OCI-LY1 (cell line): ENCODE measurements at regions not wholly inside any gene's neighbourhood (a gene's known extent, or its start where the extent isn't known, plus 50 kb on each side); places are given as distances from the start of the nearest gene placed in this dataset.

ENCODE experiments used
- H2AFZ ChIP-seq: fragments of 200-600 bp; sonication (generic), shearing (Covaris generic); 2 replicates; pipeline ENCODE4 v1.6.0; 2014; ENCODE audit warnings: antibody characterized with exemption, mild to moderate bottlenecking, low read length
- H3F3A ChIP-seq: fragments of 200-600 bp; sonication (generic), shearing (Covaris generic); 2 replicates; pipeline ENCODE4 v1.6.0; 2014; ENCODE audit warnings: mild to moderate bottlenecking, antibody characterized with exemption, low read length, moderate library complexity; ENCODE audit not compliant: insufficient read depth
- H3K27ac ChIP-seq: fragments of 200-600 bp; sonication (generic); 2 replicates; pipeline ENCODE4 v1.5.1; 2014; ENCODE audit warnings: low read length, mixed run types, mild to moderate bottlenecking, low read depth; ENCODE audit not compliant: poor library complexity, severe bottlenecking
- H3K27me3 ChIP-seq: fragments of 200-600 bp; sonication (generic); 2 replicates; pipeline ENCODE4 v1.6.0; 2014; ENCODE audit warnings: antibody characterized with exemption, mild to moderate bottlenecking, low read length, moderate library complexity; ENCODE audit not compliant: insufficient read depth
- H3K36me3 ChIP-seq: fragments of 200-600 bp; sonication (generic); 2 replicates; pipeline ENCODE4 v1.6.1; 2014; ENCODE audit warnings: mild to moderate bottlenecking, antibody characterized with exemption, low read length, moderate library complexity, mixed read lengths; ENCODE audit not compliant: insufficient read depth
- H3K4me1 ChIP-seq: fragments of 200-600 bp; sonication (generic); 2 replicates; pipeline ENCODE4 v1.5.1; 2014; ENCODE audit warnings: mild to moderate bottlenecking, low read length, moderate library complexity; ENCODE audit not compliant: insufficient read depth, severe bottlenecking
- H3K4me2 ChIP-seq: fragments of 200-600 bp; sonication (generic), shearing (Covaris generic); 2 replicates; pipeline ENCODE4 v1.6.1; 2014; ENCODE audit warnings: low read length
- H3K4me3 ChIP-seq: fragments of 200-600 bp; sonication (generic); 2 replicates; pipeline ENCODE4 v1.5.1; 2014; ENCODE audit warnings: low read length, low read depth, mild to moderate bottlenecking, mixed read lengths; ENCODE audit not compliant: poor library complexity, severe bottlenecking
- H3K79me2 ChIP-seq: fragments of 200-600 bp; shearing (Covaris generic); 2 replicates; pipeline ENCODE4 v1.6.1; 2016; ENCODE audit warnings: mixed run types, low read length, mixed read lengths; ENCODE audit not compliant: insufficient read depth
- H3K9ac ChIP-seq: fragments of 200-600 bp; sonication (generic), shearing (Covaris generic); 2 replicates; pipeline ENCODE4 v1.6.1; 2014; ENCODE audit warnings: mild to moderate bottlenecking, low read length, mixed read lengths
- H3K9me2 ChIP-seq: fragments of 200-600 bp; sonication (generic), shearing (Covaris generic); 2 replicates; pipeline ENCODE4 v1.6.1; 2014; ENCODE audit warnings: low read depth, mild to moderate bottlenecking, low read length, mixed read lengths
- H3K9me3 ChIP-seq: fragments of 200-600 bp; shearing (Covaris generic); 2 replicates; pipeline ENCODE4 v1.6.1; 2014; ENCODE audit warnings: low read length, mixed read lengths
- H4K20me1 ChIP-seq: fragments of 200-600 bp; sonication (generic), shearing (Covaris generic); 2 replicates; pipeline ENCODE4 v1.6.0; 2016; ENCODE audit warnings: mild to moderate bottlenecking, low read length; ENCODE audit not compliant: insufficient read depth
- CTCF ChIP-seq: fragments of 200-600 bp; sonication (generic), shearing (Covaris generic); IDR thresholded peaks from 2 replicates; pipeline ENCODE4 v1.5.1; 2017; ENCODE audit warnings: mild to moderate bottlenecking, antibody characterized with exemption, low read length, moderate library complexity, mixed read lengths
- EZH2 ChIP-seq: fragments of 200-600 bp; sonication (generic), shearing (Covaris generic); IDR thresholded peaks from 2 replicates; pipeline ENCODE4 v1.8.0; 2017; ENCODE audit warnings: borderline replicate concordance, mixed run types, mild to moderate bottlenecking, antibody characterized with exemption, low read length, moderate library complexity, mixed read lengths

GRCh38 chr18:78101091-78101490 is 851.4 kb downstream of the GALR1 start:
- H3K36me3 ChIP-seq, result no peaks in the 10 kb centered on the region
- H3K79me2 ChIP-seq, result no peaks in the 10 kb centered on the region
- H3K4me2 ChIP-seq, result no peak overlapping the region
- no peaks in the 10 kb centered on the region for H3K9me3 ChIP-seq
- H3K4me3 ChIP-seq, result no peak overlapping the region
- no peak overlapping the region for H3K9ac ChIP-seq
- no peaks in the 10 kb centered on the region; the same call in 1 of the 2 replicates for H3K27me3 ChIP-seq
- no peaks in the 10 kb centered on the region for H4K20me1 ChIP-seq
- no peaks in the 10 kb centered on the region for H3K9me2 ChIP-seq
- H3F3A ChIP-seq, result no peaks in the 10 kb centered on the region
- H2AFZ ChIP-seq, result no peak overlapping the region
- no peak overlapping the region for H3K27ac ChIP-seq
- H3K4me1 ChIP-seq, result no peaks in the 10 kb centered on the region
- TF ChIP-seq EZH2, result no peak
- no peak for TF ChIP-seq CTCF

GRCh38 chr18:78102135-78102534 is 852.5 kb downstream of the GALR1 start:
- Histone ChIP-seq H3K9me3 (no peaks in the 10 kb centered on the region), H3K79me2 (no peaks in the 10 kb centered on the region), H3K27me3 (no peaks in the 10 kb centered on the region; the same call in 1 of the 2 replicates), H3K4me3 (no peak overlapping the region), H3K27ac (no peak overlapping the region), H3F3A (no peaks in the 10 kb centered on the region), H3K4me2 (no peak overlapping the region), H3K9me2 (no peaks in the 10 kb centered on the region), H3K4me1 (no peaks in the 10 kb centered on the region), H4K20me1 (no peaks in the 10 kb centered on the region), H3K9ac (no peak overlapping the region), H3K36me3 (no peaks in the 10 kb centered on the region), H2AFZ (no peak overlapping the region)
- TF ChIP-seq CTCF, result no peak
- no peak for TF ChIP-seq EZH2

GRCh38 chr18:78105611-78106010 is 856.0 kb downstream of the GALR1 start:
- Histone ChIP-seq H3K27ac (no peak overlapping the region), H3K9ac (no peak overlapping the region), H2AFZ (no peak overlapping the region), H3K4me2 (no peak overlapping the region), H4K20me1 (no peaks in the 10 kb centered on the region), H3K4me1 (no peaks in the 10 kb centered on the region), H3K27me3 (no peaks in the 10 kb centered on the region; the same call in 1 of the 2 replicates), H3K79me2 (no peaks in the 10 kb centered on the region), H3K9me2 (no peaks in the 10 kb centered on the region), H3K9me3 (no peaks in the 10 kb centered on the region), H3K36me3 (no peaks in the 10 kb centered on the region), H3F3A (no peaks in the 10 kb centered on the region), H3K4me3 (no peak overlapping the region)
- TF ChIP-seq EZH2, result no peak
- no peak for TF ChIP-seq CTCF
